ENCODE measurements at regions not wholly inside any gene's neighbourhood (a gene's known extent, or its start where the extent isn't known, plus 50 kb on each side); places are given as distances from the start of the nearest gene placed in this dataset.
"Not testable (repeated sequence)": the region's sequence is repeated elsewhere in the genome, so short reads cannot be mapped to it uniquely, and the experiment has no call there.

DNA sequence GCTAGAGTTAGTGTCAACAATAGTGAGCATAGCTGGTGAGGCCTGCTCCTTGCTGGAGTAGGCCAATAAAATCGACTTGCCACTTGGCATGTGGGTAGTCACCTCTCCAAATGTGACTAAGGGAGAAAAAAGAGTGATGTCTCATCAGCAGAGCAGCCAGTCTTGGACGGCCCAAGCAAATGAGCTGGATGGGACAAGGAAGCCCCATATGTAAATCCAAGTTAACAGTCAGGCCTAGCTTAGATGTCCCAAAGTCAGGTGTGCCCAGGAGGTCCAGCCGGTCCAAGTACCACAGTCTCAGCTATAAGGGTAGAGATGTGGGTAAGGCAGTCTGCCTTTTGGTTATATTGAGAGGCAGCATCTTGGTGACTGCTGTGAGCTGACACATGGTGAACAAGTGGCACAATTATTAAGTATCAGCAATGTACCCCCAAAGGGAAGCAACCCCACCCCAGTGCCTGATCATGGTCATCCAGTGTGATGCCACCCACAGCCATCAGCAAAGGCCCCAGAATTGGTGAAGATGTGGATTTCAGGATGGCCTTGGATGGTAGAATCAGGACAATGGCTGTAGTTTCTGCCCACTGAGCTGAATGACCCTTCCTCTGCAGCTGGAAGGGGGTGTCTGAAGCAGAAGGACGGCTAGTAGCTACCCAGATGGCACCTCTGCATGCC, 83.4 kb downstream of the TNFRSF13B start:
- no peaks in the 10 kb centered on the region for H3K27me3 ChIP-seq
- H3K27ac ChIP-seq: no peak overlapping the region
- intact Hi-C loops (cut with DNase I; ENCODE audit: low total_unique reads): no loop called here
- no peak overlapping the region for H3K4me3 ChIP-seq
- WGBS, 2 donors: 74 to 81% methylated on average over 3 to 4 of the region's 4 CpGs
- no peaks in the 10 kb centered on the region for H3K36me3 ChIP-seq (ENCODE audit: low read depth, missing control alignments)
- TF ChIP-seq CTCF (IDR thresholded peaks at IDR 0.05) (no peak), POLR2A (IDR thresholded peaks at IDR 0.05) (no peak)
- no peak for DNase-seq
- no peaks in the 10 kb centered on the region for H3K9me3 ChIP-seq
- no peaks in the 10 kb centered on the region for H3K4me1 ChIP-seq

GRCh38 chr17:16887523-16888095, 84.3 kb downstream of the TNFRSF13B start:
- no peak for DNase-seq
- no peaks in the 10 kb centered on the region for H3K9me3 ChIP-seq
- no peaks in the 10 kb centered on the region for H3K4me1 ChIP-seq
- H3K4me3 ChIP-seq: no peak overlapping the region
- H3K27ac ChIP-seq: no peak overlapping the region
- H3K36me3 ChIP-seq (ENCODE audit: low read depth, missing control alignments): no peaks in the 10 kb centered on the region
- 86 to 95% methylated on average over 4 of the region's 4 CpGs for WGBS, 2 donors
- H3K27me3 ChIP-seq: no peaks in the 10 kb centered on the region
- intact Hi-C loops (cut with DNase I; ENCODE audit: low total_unique reads): no loop called here
- TF ChIP-seq POLR2A (IDR thresholded peaks at IDR 0.05) (no peak), CTCF (IDR thresholded peaks at IDR 0.05) (no peak)

GRCh38 chr17:16886655-16887322, 85.1 kb downstream of the TNFRSF13B start:
- DNase-seq: no peak
- Histone ChIP-seq H3K27me3 (no peaks in the 10 kb centered on the region), H3K4me1 (no peaks in the 10 kb centered on the region), H3K9me3 (no peaks in the 10 kb centered on the region), H3K27ac (no peak overlapping the region), H3K36me3 (ENCODE audit: low read depth, missing control alignments) (no peaks in the 10 kb centered on the region), H3K4me3 (no peak overlapping the region)
- intact Hi-C loops (cut with DNase I; ENCODE audit: low total_unique reads): no loop called here
- TF ChIP-seq POLR2A (IDR thresholded peaks at IDR 0.05) (no peak), CTCF (IDR thresholded peaks at IDR 0.05) (no peak)
- WGBS, 2 donors: 44 to 59% methylated on average over 4 of the region's 4 CpGs

GRCh38 chr17:16885204-16885603, 86.7 kb downstream of the TNFRSF13B start:
- H3K9me3 ChIP-seq; H3K27ac ChIP-seq; H3K4me3 ChIP-seq; H3K27me3 ChIP-seq; H3K36me3 ChIP-seq (ENCODE audit: low read depth, missing control alignments); H3K4me1 ChIP-seq; DNase-seq; intact Hi-C loops (cut with DNase I; ENCODE audit: low total_unique reads): not testable (repeated sequence)
- WGBS, 2 donors: 81 to 84% methylated on average over 2 to 3 of the region's 6 CpGs

DNA sequence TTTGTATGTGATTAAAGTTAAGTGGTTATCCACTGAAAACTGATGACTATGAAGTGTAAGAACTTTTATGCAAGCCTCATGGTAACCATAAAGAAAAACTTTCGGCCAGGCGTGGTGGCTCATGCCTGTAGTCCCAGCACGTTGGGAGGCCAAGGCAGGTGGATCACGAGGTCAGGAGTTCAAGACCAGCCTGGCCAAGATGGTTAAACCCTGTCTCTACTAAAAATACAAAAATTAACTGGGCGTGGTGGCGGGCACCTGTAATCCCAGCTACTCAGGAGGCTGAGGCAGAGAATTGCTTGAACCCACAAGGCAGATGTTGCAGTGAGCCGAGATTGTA, 89.0 kb downstream of the TNFRSF13B start:
- H3K4me1 ChIP-seq; H3K9me3 ChIP-seq; H3K27me3 ChIP-seq; intact Hi-C loops (cut with DNase I; ENCODE audit: low total_unique reads); H3K27ac ChIP-seq; H3K36me3 ChIP-seq (ENCODE audit: low read depth, missing control alignments); DNase-seq; H3K4me3 ChIP-seq: not testable (repeated sequence)
- WGBS, 2 donors: 88 to 94% methylated on average over 7 of the region's 7 CpGs
